SK-N-SH treated with all-trans-retinoic acid at 6 μM for 48 hours (cell line): ENCODE measurements at regions not wholly inside any gene's neighbourhood (a gene's known extent, or its start where the extent isn't known, plus 50 kb on each side); places are given as distances from the start of the nearest gene placed in this dataset.

ENCODE experiments used
- ATAC-seq: fragments of 200-7000 bp; cut with Tn5 transposase; 3 replicates; pipeline ENCODE4 v1.9.1; 2020; ENCODE audit warnings: mild to moderate bottlenecking, moderate library complexity
- ARNTL ChIP-seq: fragments of 450-650 bp; formaldehyde crosslinking; IDR thresholded peaks from 2 replicates; pipeline ENCODE4 v1.5.0; 2020; ENCODE audit warnings: low read depth, mild to moderate bottlenecking, moderate library complexity, borderline replicate concordance
- BACH2 ChIP-seq: fragments of 250-450 bp; sonication (Bioruptor Pico); IDR thresholded peaks from 2 replicates; pipeline ENCODE4 v1.9.0; 2021; ENCODE audit warnings: mild to moderate bottlenecking, borderline replicate concordance
- CREB5 ChIP-seq: fragments of 250-450 bp; sonication (Bioruptor Pico); IDR thresholded peaks from 2 replicates; pipeline ENCODE4 v1.5.1; 2020; ENCODE audit warnings: low read depth, mild to moderate bottlenecking, moderate library complexity
- CSDC2 ChIP-seq: fragments of 250-450 bp; sonication (Bioruptor Pico); IDR thresholded peaks from 2 replicates; pipeline ENCODE4 v1.5.0; 2020; ENCODE audit warnings: mild to moderate bottlenecking, moderate library complexity
- CSRNP3 ChIP-seq: fragments of 250-450 bp; sonication (Bioruptor Pico); IDR thresholded peaks from 2 replicates; pipeline ENCODE4 v1.5.1; 2021; ENCODE audit warnings: mild to moderate bottlenecking, moderate library complexity
- ESRRG ChIP-seq: fragments of 250-450 bp; sonication (Bioruptor Pico); IDR thresholded peaks from 2 replicates; pipeline ENCODE4 v1.6.1; 2021; ENCODE audit warnings: mild to moderate bottlenecking
- GLIS3 ChIP-seq: fragments of 250-450 bp; sonication (Bioruptor Pico); IDR thresholded peaks from 2 replicates; pipeline ENCODE4 v1.5.0; 2020; ENCODE audit warnings: mild to moderate bottlenecking, moderate library complexity
- ISL1 ChIP-seq: fragments of 250-450 bp; sonication (Bioruptor Pico); IDR thresholded peaks from 2 replicates; pipeline ENCODE4 v2.1.2; 2022; ENCODE audit warnings: mild to moderate bottlenecking, moderate library complexity
- OSR1 ChIP-seq: fragments of 250-450 bp; sonication (Bioruptor Pico); IDR thresholded peaks from 2 replicates; pipeline ENCODE4 v1.8.0; 2022; ENCODE audit warnings: moderate library complexity, mild to moderate bottlenecking, inconsistent platforms
- PATZ1 ChIP-seq: fragments of 250-450 bp; sonication (Bioruptor Pico); IDR thresholded peaks from 2 replicates; pipeline ENCODE4 v1.8.0; 2020; ENCODE audit warnings: mild to moderate bottlenecking, moderate library complexity, borderline replicate concordance
- POU6F1 ChIP-seq: fragments of 250-450 bp; sonication (Bioruptor Pico); IDR thresholded peaks from 2 replicates; pipeline ENCODE4 v1.8.0; 2021; ENCODE audit warnings: low read depth, mild to moderate bottlenecking, moderate library complexity, borderline replicate concordance
- RARB ChIP-seq: fragments of 250-450 bp; sonication (Bioruptor Pico); IDR thresholded peaks from 2 replicates; pipeline ENCODE4 v1.8.0; 2021; ENCODE audit warnings: mild to moderate bottlenecking, moderate library complexity
- SNAI2 ChIP-seq: fragments of 250-450 bp; sonication (Bioruptor Pico); IDR thresholded peaks from 2 replicates; pipeline ENCODE4 v1.5.0; 2020; ENCODE audit warnings: mild to moderate bottlenecking, moderate library complexity
- TCF4 ChIP-seq: fragments of 250-450 bp; sonication (Bioruptor Pico); IDR thresholded peaks from 2 replicates; pipeline ENCODE4 v1.8.0; 2021; ENCODE audit warnings: mild to moderate bottlenecking, moderate library complexity, borderline replicate concordance
- TOX ChIP-seq: fragments of 250-450 bp; sonication (Bioruptor Pico); IDR thresholded peaks from 2 replicates; pipeline ENCODE4 v1.8.0; 2021; ENCODE audit warnings: mild to moderate bottlenecking, moderate library complexity, borderline replicate concordance
- TSHZ2 ChIP-seq: fragments of 250-450 bp; sonication (Bioruptor Pico); IDR thresholded peaks from 2 replicates; pipeline ENCODE4 v1.5.0; 2020; ENCODE audit warnings: mild to moderate bottlenecking, moderate library complexity
- ZC3H10 ChIP-seq: fragments of 250-450 bp; sonication (Bioruptor Pico); IDR thresholded peaks from 2 replicates; pipeline ENCODE4 v1.5.1; 2021; ENCODE audit warnings: mild to moderate bottlenecking, moderate library complexity
- ZFP3 ChIP-seq: fragments of 250-450 bp; sonication (Bioruptor Pico); IDR thresholded peaks from 2 replicates; pipeline ENCODE4 v1.5.0; 2020; ENCODE audit warnings: mild to moderate bottlenecking, moderate library complexity
- ZFP30 ChIP-seq: fragments of 450-650 bp; formaldehyde crosslinking; IDR thresholded peaks from 2 replicates; pipeline ENCODE4 v1.5.0; 2022; ENCODE audit warnings: mild to moderate bottlenecking, moderate library complexity
- ZNF565 ChIP-seq: fragments of 450-650 bp; formaldehyde crosslinking; conservative IDR thresholded peaks from 2 replicates; pipeline ENCODE4 v1.5.0; 2020; ENCODE audit warnings: low read depth, mild to moderate bottlenecking, moderate library complexity
- ZNF8 ChIP-seq: fragments of 450-650 bp; formaldehyde crosslinking; IDR thresholded peaks from 2 replicates; pipeline ENCODE4 v1.5.0; 2020; ENCODE audit warnings: mild to moderate bottlenecking, moderate library complexity

DNA sequence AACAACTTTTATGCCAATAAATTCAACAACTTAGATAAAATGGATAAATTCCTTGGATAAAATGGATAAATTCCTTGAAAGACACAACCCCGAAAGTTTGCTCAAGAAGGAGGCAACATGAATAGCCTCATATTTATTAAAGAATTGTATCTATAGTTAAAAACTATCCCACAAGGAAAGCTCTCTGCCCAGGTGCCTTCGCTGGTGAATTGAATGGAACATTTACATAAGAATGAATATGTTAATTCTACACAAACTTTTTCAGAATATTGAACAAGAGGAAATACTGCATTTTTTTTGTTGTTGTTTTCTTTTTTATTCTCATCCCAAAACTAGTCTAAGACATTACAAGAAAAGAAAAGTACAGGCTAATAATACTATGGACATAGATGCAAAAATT lies 805.3 kb upstream of the RAB6C start:
- ATAC-seq, result no peak
- no peak for TF ChIP-seq ESRRG (CRISPR knock-in tag)
- no peak for TF ChIP-seq OSR1 (CRISPR knock-in tag)
- no peak for TF ChIP-seq ARNTL (CRISPR knock-in tag)
- TF ChIP-seq TOX (CRISPR knock-in tag), result no peak
- no peak for TF ChIP-seq BACH2 (CRISPR knock-in tag)
- no peak for TF ChIP-seq ZFP30 (CRISPR knock-in tag)
- TF ChIP-seq CREB5, result no peak
- no peak for TF ChIP-seq ZNF565 (CRISPR knock-in tag)
- TF ChIP-seq SNAI2, result no peak
- TF ChIP-seq ISL1 (CRISPR knock-in tag), result no peak
- no peak for TF ChIP-seq PATZ1 (CRISPR knock-in tag)
- TF ChIP-seq GLIS3 (CRISPR knock-in tag), result no peak
- TF ChIP-seq RARB (CRISPR knock-in tag), result no peak
- TF ChIP-seq POU6F1 (CRISPR knock-in tag), result no peak
- TF ChIP-seq, all 23 proteins: peak for 0

DNA sequence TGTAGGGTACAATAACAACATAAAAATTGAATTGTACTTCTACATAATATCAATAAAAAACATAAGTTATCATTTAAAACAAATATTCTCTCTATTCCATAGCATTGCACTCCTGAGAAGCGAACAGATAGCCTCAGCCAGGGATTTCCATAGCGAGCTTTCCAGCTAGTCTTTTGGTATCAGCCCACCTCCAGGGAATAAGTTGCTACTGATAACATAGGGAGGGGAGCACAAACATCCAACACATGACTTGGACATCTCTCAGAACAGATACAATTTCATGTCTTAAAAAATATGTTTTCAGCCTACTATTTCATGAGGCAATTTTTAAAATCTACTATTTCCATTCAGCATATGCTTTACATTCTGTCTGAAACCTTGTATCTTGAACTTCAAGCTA lies 804.4 kb upstream of the RAB6C start:
- TF ChIP-seq TOX (CRISPR knock-in tag), result no peak
- no peak for TF ChIP-seq ISL1 (CRISPR knock-in tag)
- no peak for TF ChIP-seq TCF4 (CRISPR knock-in tag)
- no peak for TF ChIP-seq OSR1 (CRISPR knock-in tag)
- no peak for TF ChIP-seq GLIS3 (CRISPR knock-in tag)
- TF ChIP-seq BACH2 (CRISPR knock-in tag), result no peak
- no peak for TF ChIP-seq CSRNP3
- TF ChIP-seq ZFP3 (CRISPR knock-in tag), result no peak
- no peak for TF ChIP-seq RARB (CRISPR knock-in tag)
- TF ChIP-seq ZFP30 (CRISPR knock-in tag), result no peak
- TF ChIP-seq SNAI2, result no peak
- no peak for TF ChIP-seq ZNF8 (CRISPR knock-in tag)
- TF ChIP-seq TSHZ2 (CRISPR knock-in tag), result no peak
- TF ChIP-seq CREB5, result no peak

GRCh38 chr2:129176375-129176774 lies 803.1 kb upstream of the RAB6C start:
- ATAC-seq, result no peak
- no peak for TF ChIP-seq CSDC2 (CRISPR knock-in tag)
- no peak for TF ChIP-seq ARNTL (CRISPR knock-in tag)
- no peak for TF ChIP-seq CSRNP3
- TF ChIP-seq GLIS3 (CRISPR knock-in tag), result no peak
- TF ChIP-seq ISL1 (CRISPR knock-in tag), result no peak
- TF ChIP-seq RARB (CRISPR knock-in tag), result no peak
- TF ChIP-seq ZC3H10 (CRISPR knock-in tag), result no peak

More for the DNA sequence above, 804.4 kb upstream of the RAB6C start:
- ATAC-seq, result no peak
